ENCODE measurements at regions not wholly inside any gene's neighbourhood (a gene's known extent, or its start where the extent isn't known, plus 50 kb on each side); places are given as distances from the start of the nearest gene placed in this dataset.
"Not testable (repeated sequence)": the region's sequence is repeated elsewhere in the genome, so short reads cannot be mapped to it uniquely, and the experiment has no call there.

DNA sequence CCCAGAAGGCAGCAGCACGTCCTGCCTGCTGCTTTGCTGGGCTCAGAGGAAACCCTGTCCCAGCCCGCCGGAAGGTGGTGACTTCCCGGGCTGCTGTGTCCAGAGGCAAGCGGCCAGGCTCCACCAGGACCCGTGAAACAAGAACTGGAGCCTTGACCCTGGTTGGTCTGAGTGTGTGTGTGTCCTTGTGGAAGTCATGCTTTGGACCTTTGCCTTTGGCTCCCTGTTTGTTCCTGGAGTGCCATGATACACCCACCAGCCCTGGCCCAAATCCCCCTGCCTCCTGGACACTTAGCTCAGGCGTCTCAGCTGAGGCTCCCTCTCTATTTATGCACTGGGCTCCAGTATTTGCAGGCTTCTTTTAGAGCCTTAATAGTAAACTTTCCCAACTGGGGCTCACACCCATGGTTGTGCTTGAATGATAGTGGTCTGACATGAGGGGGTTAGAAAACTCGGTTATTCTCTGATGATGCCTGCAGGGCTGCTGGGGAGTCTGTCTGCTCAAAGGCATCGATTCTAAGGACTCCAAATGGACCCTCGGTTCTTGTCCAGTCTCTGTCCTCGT, 72.2 kb downstream of the C9orf50 start:
- TF ChIP-seq RARB (CRISPR knock-in tag; IDR thresholded peaks at IDR 0.05) (no peak), BACH2 (CRISPR knock-in tag; IDR thresholded peaks at IDR 0.05; ENCODE audit: borderline replicate concordance) (no peak), ZNF565 (CRISPR knock-in tag; conservative IDR thresholded peaks at IDR 0.05; ENCODE audit: low read depth) (no peak), ARNTL (CRISPR knock-in tag; IDR thresholded peaks at IDR 0.05; ENCODE audit: borderline replicate concordance, low read depth) (no peak), ZC3H10 (CRISPR knock-in tag; IDR thresholded peaks at IDR 0.05) (no peak), TCF4 (CRISPR knock-in tag; IDR thresholded peaks at IDR 0.05; ENCODE audit: borderline replicate concordance) (no peak), ZNF8 (CRISPR knock-in tag; IDR thresholded peaks at IDR 0.05) (no peak), PPARA (CRISPR knock-in tag; IDR thresholded peaks at IDR 0.05; ENCODE audit: borderline replicate concordance) (no peak), ZNF70 (CRISPR knock-in tag; IDR thresholded peaks at IDR 0.05) (no peak), CSRNP3 (CRISPR knock-in tag; IDR thresholded peaks at IDR 0.05) (no peak), ISL1 (CRISPR knock-in tag; IDR thresholded peaks at IDR 0.05) (no peak), ZFP3 (CRISPR knock-in tag; IDR thresholded peaks at IDR 0.05) (no peak)
- TF ChIP-seq, protein P1, sequence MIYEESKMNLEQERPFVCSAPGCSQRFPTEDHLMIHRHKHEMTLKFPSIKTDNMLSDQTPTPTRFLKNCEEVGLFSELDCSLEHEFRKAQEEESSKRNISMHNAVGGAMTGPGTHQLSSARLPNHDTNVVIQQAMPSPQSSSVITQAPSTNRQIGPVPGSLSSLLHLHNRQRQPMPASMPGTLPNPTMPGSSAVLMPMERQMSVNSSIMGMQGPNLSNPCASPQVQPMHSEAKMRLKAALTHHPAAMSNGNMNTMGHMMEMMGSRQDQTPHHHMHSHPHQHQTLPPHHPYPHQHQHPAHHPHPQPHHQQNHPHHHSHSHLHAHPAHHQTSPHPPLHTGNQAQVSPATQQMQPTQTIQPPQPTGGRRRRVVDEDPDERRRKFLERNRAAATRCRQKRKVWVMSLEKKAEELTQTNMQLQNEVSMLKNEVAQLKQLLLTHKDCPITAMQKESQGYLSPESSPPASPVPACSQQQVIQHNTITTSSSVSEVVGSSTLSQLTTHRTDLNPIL (CRISPR knock-in tag; IDR thresholded peaks at IDR 0.05; ENCODE audit: low read depth) = no peak
- TF ChIP-seq, protein P2, sequence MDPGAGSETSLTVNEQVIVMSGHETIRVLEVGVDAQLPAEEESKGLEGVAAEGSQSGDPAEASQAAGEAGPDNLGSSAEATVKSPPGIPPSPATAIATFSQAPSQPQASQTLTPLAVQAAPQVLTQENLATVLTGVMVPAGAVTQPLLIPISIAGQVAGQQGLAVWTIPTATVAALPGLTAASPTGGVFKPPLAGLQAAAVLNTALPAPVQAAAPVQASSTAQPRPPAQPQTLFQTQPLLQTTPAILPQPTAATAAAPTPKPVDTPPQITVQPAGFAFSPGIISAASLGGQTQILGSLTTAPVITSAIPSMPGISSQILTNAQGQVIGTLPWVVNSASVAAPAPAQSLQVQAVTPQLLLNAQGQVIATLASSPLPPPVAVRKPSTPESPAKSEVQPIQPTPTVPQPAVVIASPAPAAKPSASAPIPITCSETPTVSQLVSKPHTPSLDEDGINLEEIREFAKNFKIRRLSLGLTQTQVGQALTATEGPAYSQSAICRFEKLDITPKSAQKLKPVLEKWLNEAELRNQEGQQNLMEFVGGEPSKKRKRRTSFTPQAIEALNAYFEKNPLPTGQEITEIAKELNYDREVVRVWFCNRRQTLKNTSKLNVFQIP (CRISPR knock-in tag; IDR thresholded peaks at IDR 0.05; ENCODE audit: borderline replicate concordance, low read depth) = no peak
- no peak for ATAC-seq

DNA sequence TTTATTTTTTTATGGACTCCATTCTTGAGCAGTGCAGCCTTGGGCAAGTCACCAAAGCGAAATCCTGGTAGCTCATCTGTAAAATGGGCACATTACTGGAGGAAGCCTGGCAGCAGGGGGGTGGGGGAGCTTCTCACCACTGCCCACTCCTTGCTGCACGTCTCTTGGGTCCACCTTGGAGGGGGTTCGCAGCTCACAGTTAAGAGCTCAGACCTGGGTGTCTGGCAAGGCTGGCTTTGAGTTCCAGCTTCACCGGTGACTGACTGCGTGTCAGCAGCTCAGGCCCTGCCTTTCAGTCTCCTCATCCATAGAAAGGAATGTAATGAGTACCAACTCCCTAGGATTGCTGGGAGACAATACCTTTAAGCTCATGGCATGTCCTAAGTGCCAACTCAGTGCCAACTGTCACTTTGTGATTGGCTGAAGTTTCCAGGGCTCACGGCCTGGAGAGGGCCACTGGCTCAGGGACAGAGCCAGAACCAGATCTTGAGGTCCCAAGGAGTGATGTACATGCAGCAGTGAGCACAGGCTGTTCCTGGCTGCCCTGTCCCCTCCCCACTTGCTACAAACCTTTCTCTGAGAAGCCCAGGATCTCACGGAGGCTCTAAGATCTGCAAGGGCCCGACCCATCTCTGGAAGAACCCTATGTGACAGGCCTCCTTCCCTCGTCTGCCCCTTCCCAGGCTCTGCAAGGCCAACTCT, 72.9 kb downstream of the C9orf50 start:
- ATAC-seq = no peak
- TF ChIP-seq CSDC2 (CRISPR knock-in tag; IDR thresholded peaks at IDR 0.05) (no peak), TOX (CRISPR knock-in tag; IDR thresholded peaks at IDR 0.05; ENCODE audit: borderline replicate concordance) (no peak), BACH2 (CRISPR knock-in tag; IDR thresholded peaks at IDR 0.05; ENCODE audit: borderline replicate concordance) (no peak), ZFP3 (CRISPR knock-in tag; IDR thresholded peaks at IDR 0.05) (no peak), ZNF565 (CRISPR knock-in tag; conservative IDR thresholded peaks at IDR 0.05; ENCODE audit: low read depth) (no peak), TCF4 (CRISPR knock-in tag; IDR thresholded peaks at IDR 0.05; ENCODE audit: borderline replicate concordance) (no peak), ZFP30 (CRISPR knock-in tag; IDR thresholded peaks at IDR 0.05) (no peak), PPARA (CRISPR knock-in tag; IDR thresholded peaks at IDR 0.05; ENCODE audit: borderline replicate concordance) (no peak), ARNTL (CRISPR knock-in tag; IDR thresholded peaks at IDR 0.05; ENCODE audit: borderline replicate concordance, low read depth) (no peak), OSR1 (CRISPR knock-in tag; IDR thresholded peaks at IDR 0.05) (no peak), ISL1 (CRISPR knock-in tag; IDR thresholded peaks at IDR 0.05) (no peak)

DNA sequence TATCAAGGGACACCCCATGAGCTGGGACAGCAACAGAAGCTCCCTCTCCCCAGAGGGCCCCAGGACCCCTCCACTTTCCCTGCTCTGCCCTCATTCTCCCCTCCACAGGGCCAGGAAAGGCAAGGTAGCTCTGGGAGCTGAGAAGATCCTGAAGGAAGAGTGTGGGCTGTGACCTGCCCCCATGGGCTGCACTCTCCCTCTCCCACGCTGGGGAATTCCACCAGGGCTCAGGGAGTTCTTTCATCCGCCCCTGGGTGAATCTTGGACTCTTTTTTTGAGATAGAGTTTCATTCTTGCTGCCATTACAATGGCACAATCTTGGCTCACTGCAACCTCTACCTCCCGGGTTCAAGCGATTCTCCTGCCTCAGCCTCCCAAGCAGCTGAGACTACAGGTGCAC, 73.8 kb downstream of the C9orf50 start:
- ATAC-seq = no peak

GRCh38 chr9:129545876-129546275, 75.0 kb downstream of the C9orf50 start:
- ATAC-seq = not testable (repeated sequence)

More for the DNA sequence above, 73.8 kb downstream of the C9orf50 start:
- TF ChIP-seq ZNF70 (CRISPR knock-in tag; IDR thresholded peaks at IDR 0.05) = no peak
- no peak for TF ChIP-seq CSDC2 (CRISPR knock-in tag; IDR thresholded peaks at IDR 0.05)
- no peak for TF ChIP-seq RARB (CRISPR knock-in tag; IDR thresholded peaks at IDR 0.05)
- TF ChIP-seq CSRNP3 (CRISPR knock-in tag; IDR thresholded peaks at IDR 0.05) = no peak
- TF ChIP-seq, protein P3, sequence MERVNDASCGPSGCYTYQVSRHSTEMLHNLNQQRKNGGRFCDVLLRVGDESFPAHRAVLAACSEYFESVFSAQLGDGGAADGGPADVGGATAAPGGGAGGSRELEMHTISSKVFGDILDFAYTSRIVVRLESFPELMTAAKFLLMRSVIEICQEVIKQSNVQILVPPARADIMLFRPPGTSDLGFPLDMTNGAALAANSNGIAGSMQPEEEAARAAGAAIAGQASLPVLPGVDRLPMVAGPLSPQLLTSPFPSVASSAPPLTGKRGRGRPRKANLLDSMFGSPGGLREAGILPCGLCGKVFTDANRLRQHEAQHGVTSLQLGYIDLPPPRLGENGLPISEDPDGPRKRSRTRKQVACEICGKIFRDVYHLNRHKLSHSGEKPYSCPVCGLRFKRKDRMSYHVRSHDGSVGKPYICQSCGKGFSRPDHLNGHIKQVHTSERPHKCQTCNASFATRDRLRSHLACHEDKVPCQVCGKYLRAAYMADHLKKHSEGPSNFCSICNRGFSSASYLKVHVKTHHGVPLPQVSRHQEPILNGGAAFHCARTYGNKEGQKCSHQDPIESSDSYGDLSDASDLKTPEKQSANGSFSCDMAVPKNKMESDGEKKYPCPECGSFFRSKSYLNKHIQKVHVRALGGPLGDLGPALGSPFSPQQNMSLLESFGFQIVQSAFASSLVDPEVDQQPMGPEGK (CRISPR knock-in tag; IDR thresholded peaks at IDR 0.05; ENCODE audit: borderline replicate concordance) = no peak
- TF ChIP-seq, protein P4, sequence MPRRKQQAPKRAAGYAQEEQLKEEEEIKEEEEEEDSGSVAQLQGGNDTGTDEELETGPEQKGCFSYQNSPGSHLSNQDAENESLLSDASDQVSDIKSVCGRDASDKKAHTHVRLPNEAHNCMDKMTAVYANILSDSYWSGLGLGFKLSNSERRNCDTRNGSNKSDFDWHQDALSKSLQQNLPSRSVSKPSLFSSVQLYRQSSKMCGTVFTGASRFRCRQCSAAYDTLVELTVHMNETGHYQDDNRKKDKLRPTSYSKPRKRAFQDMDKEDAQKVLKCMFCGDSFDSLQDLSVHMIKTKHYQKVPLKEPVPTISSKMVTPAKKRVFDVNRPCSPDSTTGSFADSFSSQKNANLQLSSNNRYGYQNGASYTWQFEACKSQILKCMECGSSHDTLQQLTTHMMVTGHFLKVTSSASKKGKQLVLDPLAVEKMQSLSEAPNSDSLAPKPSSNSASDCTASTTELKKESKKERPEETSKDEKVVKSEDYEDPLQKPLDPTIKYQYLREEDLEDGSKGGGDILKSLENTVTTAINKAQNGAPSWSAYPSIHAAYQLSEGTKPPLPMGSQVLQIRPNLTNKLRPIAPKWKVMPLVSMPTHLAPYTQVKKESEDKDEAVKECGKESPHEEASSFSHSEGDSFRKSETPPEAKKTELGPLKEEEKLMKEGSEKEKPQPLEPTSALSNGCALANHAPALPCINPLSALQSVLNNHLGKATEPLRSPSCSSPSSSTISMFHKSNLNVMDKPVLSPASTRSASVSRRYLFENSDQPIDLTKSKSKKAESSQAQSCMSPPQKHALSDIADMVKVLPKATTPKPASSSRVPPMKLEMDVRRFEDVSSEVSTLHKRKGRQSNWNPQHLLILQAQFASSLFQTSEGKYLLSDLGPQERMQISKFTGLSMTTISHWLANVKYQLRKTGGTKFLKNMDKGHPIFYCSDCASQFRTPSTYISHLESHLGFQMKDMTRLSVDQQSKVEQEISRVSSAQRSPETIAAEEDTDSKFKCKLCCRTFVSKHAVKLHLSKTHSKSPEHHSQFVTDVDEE (CRISPR knock-in tag; IDR thresholded peaks at IDR 0.05) = no peak
- TF ChIP-seq ARNTL (CRISPR knock-in tag; IDR thresholded peaks at IDR 0.05; ENCODE audit: borderline replicate concordance, low read depth) = no peak

All from SK-N-SH treated with all-trans-retinoic acid at 6 μM for 48 hours (cell line).